ENCODE measurements at regions not wholly inside any gene's neighbourhood (a gene's known extent, or its start where the extent isn't known, plus 50 kb on each side); places are given as distances from the start of the nearest gene placed in this dataset.

DNA sequence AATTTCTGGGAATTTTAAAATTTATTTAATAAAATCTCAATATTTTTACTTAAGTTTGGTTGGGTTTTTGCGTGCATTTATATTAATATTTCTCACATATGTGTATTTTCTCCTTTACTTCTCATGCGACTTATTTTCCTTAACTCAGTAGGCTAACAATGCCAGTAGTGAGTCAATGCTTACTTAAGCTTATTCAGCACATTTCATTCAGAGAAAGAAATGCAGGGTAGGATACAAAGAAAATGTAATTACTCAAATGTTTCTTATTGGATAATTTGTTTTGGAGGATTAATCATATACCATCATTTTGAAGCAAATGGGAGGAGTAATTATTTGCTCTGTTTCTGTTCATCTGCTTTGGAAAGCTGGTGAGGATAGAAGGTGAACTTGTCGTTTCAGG is 623.5 kb downstream of the POM121L12 start:
- Histone ChIP-seq H2AFZ (ENCODE audit: insufficient read depth, low read depth, low read length, poor library complexity, severe bottlenecking) (no peak overlapping the region), H3K9me3 (replicated peaks in 1 of 2; ENCODE audit: control insufficient read depth in 1 of 2, insufficient read depth in 1 of 2, low read length in 2 of 2) (no peaks in the 10 kb centered on the region), H3K27ac (ENCODE audit: low read depth in 1 of 2, low read length in 2 of 2) (no peak overlapping the region), H3K4me2 (replicated peaks; ENCODE audit: extremely low read depth, low read length, poor library complexity, severe bottlenecking) (no peak overlapping the region), H3K27me3 (ENCODE audit: control insufficient read depth in 2 of 2, insufficient read depth in 2 of 2, low read length in 2 of 2) (no peaks in the 10 kb centered on the region), H3K9ac (ENCODE audit: insufficient read depth, low read length, poor library complexity, severe bottlenecking) (no peak overlapping the region), H3K79me2 (ENCODE audit: insufficient read depth, low read length) (no peaks in the 10 kb centered on the region), H3K4me1 (ENCODE audit: control insufficient read depth in 1 of 2, insufficient read depth in 2 of 2, low read length in 2 of 2) (no peaks in the 10 kb centered on the region), H3K36me3 (replicated peaks in 1 of 2; ENCODE audit: control insufficient read depth in 1 of 2, insufficient read depth in 2 of 2, low read length in 2 of 2) (no peaks in the 10 kb centered on the region), H3K4me3 (replicated peaks in 1 of 3; ENCODE audit: low read depth in 2 of 3, low read length in 3 of 3) (no peak overlapping the region), H4K20me1 (ENCODE audit: insufficient read depth, low read length) (no peaks in the 10 kb centered on the region)
- no peak for TF ChIP-seq CTCF (IDR thresholded peaks at IDR 0.05)
- Mint-ChIP-seq H3K36me3 (no peaks in the 10 kb centered on the region), H3K27ac (no peak overlapping the region), H3K27me3 (ENCODE audit: low read depth in 3 of 3) (no peaks in the 10 kb centered on the region), H3K4me1 (no peaks in the 10 kb centered on the region), H3K4me3 (no peak overlapping the region), H3K9me3 (peaks cover 0 to 4% (median 0%) of the 10 kb centered on the region in 7 donors)
- 22% methylated on average over 1 of the region's 3 CpGs for WGBS (ENCODE audit: insufficient coverage)
- DNase-seq, result no peak
- intact Hi-C loops (cut with micrococcal nuclease), result no loop called here

DNA sequence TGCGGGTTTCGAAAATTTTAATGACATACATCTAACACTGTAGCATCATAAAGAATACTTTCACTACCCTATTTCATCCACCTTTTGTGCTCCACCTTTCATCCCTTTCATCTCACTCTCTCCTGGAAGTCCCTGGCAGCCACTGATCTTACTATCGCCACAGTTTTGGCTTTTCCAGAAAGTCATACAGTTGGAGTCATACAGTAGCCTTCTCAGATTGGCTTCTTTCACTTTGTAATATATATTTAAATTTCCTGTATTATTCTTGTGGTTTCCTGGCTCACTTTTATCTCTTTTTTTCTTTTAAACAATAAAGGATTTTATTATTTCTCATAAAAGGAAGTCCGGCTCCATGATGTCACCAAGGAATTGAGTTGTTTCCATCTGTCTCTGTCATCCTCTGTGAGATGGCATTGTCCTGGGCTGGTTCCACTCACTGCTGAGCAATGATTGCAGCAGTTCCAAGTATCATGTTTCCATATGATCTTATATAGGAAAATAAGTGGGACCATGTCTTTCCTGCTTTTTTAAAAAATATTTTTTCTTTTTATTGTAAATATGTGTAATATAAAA is 626.3 kb downstream of the POM121L12 start:
- peaks cover 0 to 4% (median 0%) of the 10 kb centered on the region in 7 donors for H3K9me3 Mint-ChIP-seq
- Histone ChIP-seq H2AFZ (ENCODE audit: insufficient read depth, low read depth, low read length, poor library complexity, severe bottlenecking) (no peak overlapping the region), H3K9ac (ENCODE audit: insufficient read depth, low read length, poor library complexity, severe bottlenecking) (no peak overlapping the region), H4K20me1 (ENCODE audit: insufficient read depth, low read length) (no peaks in the 10 kb centered on the region), H3K36me3 (replicated peaks in 1 of 2; ENCODE audit: control insufficient read depth in 1 of 2, insufficient read depth in 2 of 2, low read length in 2 of 2) (no peaks in the 10 kb centered on the region), H3K79me2 (ENCODE audit: insufficient read depth, low read length) (no peaks in the 10 kb centered on the region), H3K4me1 (ENCODE audit: control insufficient read depth in 1 of 2, insufficient read depth in 2 of 2, low read length in 2 of 2) (no peaks in the 10 kb centered on the region), H3K27ac (ENCODE audit: low read depth in 1 of 2, low read length in 2 of 2) (no peak overlapping the region), H3K4me2 (replicated peaks; ENCODE audit: extremely low read depth, low read length, poor library complexity, severe bottlenecking) (no peak overlapping the region), H3K27me3 (ENCODE audit: control insufficient read depth in 2 of 2, insufficient read depth in 2 of 2, low read length in 2 of 2) (no peaks in the 10 kb centered on the region), H3K9me3 (replicated peaks in 1 of 2; ENCODE audit: control insufficient read depth in 1 of 2, insufficient read depth in 1 of 2, low read length in 2 of 2) (no peaks in the 10 kb centered on the region), H3K4me3 (replicated peaks in 1 of 3; ENCODE audit: low read depth in 2 of 3, low read length in 3 of 3) (no peak overlapping the region)
- H3K27me3 Mint-ChIP-seq (ENCODE audit: low read depth in 3 of 3), result no peaks in the 10 kb centered on the region
- WGBS (ENCODE audit: insufficient coverage), result 100% methylated on average over 2 of the region's 4 CpGs
- no peak for TF ChIP-seq CTCF (IDR thresholded peaks at IDR 0.05)
- no peak for DNase-seq
- H3K36me3 Mint-ChIP-seq, result no peaks in the 10 kb centered on the region
- intact Hi-C loops (cut with micrococcal nuclease), result no loop called here
- no peak overlapping the region for H3K4me3 Mint-ChIP-seq
- no peak overlapping the region for H3K27ac Mint-ChIP-seq
- H3K4me1 Mint-ChIP-seq, result no peaks in the 10 kb centered on the region

All from CD14-positive monocyte (primary cell).